AG09309 (cell line): ENCODE measurements at regions not wholly inside any gene's neighbourhood (a gene's known extent, or its start where the extent isn't known, plus 50 kb on each side); places are given as distances from the start of the nearest gene placed in this dataset.

Experiments
- DNase-seq: peaks from one replicate; pipeline ENCODE4 v3.0.0-alpha.2; 2010; ENCODE audit warnings: low read depth
- H3K4me3 ChIP-seq: 2 replicates; pipeline ENCODE4 v1.5.1; 2011; ENCODE audit warnings: mild to moderate bottlenecking, low read depth, low read length, moderate library complexity; ENCODE audit not compliant: control insufficient read depth
- TF ChIP-seq, protein P1 (sequence below): IDR thresholded peaks from 2 replicates; pipeline ENCODE4 v1.5.1; 2011; ENCODE audit warnings: mild to moderate bottlenecking, low read depth, low read length, inconsistent platforms; ENCODE audit not compliant: insufficient read depth, control insufficient read depth; ENCODE audit errors: missing control alignments

DNA sequence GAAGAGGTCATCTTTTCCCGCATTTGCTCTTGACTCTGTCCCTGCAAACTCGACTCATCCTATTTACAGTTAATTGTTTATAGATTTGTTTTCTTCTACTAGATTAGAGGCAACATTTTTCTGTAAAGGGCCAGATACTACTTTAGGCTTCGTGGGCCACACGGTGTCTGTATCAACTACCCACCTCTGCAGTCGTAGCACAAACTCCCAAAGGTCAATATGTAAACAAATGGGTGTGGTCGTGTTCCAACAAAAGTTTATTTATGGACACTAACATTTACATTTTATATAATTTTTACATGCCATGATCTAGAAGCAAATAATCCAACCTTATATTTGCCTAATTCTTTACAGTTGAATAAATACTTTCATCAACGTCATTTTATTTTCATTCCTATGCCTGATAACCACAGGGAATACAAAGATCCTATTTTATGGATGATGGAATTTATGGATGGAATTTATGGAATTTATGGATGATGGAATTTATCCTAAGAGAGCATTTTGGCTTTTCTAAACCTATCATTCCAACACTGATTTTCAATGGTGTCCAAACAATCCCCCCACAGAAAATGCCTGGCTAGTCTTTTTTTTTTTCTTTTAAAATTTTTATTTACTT lies 232.8 kb downstream of the MYLK4 start:
- DNase-seq: no peak
- H3K4me3 ChIP-seq: no peak overlapping the region
- TF ChIP-seq, protein P1, sequence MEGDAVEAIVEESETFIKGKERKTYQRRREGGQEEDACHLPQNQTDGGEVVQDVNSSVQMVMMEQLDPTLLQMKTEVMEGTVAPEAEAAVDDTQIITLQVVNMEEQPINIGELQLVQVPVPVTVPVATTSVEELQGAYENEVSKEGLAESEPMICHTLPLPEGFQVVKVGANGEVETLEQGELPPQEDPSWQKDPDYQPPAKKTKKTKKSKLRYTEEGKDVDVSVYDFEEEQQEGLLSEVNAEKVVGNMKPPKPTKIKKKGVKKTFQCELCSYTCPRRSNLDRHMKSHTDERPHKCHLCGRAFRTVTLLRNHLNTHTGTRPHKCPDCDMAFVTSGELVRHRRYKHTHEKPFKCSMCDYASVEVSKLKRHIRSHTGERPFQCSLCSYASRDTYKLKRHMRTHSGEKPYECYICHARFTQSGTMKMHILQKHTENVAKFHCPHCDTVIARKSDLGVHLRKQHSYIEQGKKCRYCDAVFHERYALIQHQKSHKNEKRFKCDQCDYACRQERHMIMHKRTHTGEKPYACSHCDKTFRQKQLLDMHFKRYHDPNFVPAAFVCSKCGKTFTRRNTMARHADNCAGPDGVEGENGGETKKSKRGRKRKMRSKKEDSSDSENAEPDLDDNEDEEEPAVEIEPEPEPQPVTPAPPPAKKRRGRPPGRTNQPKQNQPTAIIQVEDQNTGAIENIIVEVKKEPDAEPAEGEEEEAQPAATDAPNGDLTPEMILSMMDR: no peak

DNA sequence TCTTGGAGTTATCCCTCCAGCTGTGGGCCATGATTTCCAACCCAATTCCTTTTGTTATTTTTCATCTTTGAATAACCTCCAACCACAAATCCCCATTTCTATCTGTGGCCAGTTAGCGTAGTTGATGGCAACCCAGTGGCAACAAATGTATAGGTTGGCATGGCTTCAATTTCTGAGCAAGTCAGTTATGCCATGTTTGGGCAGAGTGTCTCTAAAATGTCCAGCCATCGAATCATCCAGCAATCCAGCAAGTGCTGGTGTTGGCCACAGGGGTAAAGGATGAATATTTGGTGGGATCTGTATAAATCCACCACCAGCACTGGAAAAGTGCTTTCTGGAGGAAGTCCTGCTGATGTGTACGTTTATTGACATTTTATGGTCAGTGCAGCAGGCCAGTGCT lies 233.3 kb downstream of the MYLK4 start:
- TF ChIP-seq, protein P1: no peak
- no peak overlapping the region for H3K4me3 ChIP-seq
- no peak for DNase-seq

- no peak overlapping the region for H3K4me3 ChIP-seq
- TF ChIP-seq, protein P1: no peak
Observed at GRCh38 chr6:2516059-2516458, 234.7 kb downstream of the MYLK4 start.

DNA sequence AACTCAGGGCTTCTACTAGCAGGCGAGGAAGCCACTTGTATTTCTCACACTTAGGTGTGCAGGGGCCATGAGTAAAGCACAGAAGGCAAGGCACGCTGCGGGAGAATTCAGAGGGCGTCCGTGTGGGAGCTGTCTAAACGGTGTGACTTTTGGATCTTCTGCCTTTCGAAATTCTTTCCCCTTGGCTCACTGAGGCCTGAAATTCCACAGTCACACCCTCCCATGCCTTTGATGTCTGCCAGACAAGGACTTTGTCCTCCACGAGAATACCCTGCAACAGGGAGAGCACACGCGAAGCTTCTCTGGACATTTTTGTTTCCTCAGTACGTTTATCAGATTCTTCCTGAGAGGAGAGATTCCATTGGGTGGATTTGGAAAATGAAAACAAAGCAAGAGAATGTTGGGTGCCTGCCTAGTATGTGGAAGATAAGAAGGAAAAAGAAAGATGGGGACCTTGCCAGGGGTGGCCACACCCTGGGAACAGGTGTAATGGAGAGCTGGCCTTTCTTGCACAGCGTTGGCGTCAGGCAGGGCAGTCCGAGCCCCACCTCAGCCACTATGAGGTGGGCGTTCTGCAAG lies 235.7 kb downstream of the MYLK4 start:
- DNase-seq: no peak
- TF ChIP-seq, protein P1: no peak
- H3K4me3 ChIP-seq: no peak overlapping the region

More at GRCh38 chr6:2516059-2516458, 234.7 kb downstream of the MYLK4 start:
- no peak for DNase-seq

DNA sequence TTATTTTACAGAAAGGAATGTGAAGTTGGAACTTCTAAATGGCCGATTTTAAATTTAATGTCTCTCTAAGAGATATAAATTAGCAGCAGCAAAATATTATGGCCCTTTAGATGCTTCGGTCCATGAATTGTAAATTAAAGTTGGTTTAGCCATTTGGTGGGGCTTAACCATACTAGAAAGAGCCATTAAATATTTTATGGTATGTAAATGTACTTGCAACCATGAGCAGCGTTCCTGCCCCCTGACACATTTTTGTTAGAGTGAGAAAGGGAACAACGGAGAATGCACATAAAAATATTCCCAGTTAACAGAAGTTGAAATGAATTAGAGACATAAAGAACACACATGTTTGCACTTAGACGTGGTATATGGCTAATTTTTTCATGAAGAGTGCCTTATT lies 237.9 kb downstream of the MYLK4 start:
- no peak overlapping the region for H3K4me3 ChIP-seq
- no peak for DNase-seq
- TF ChIP-seq, protein P1: no peak

DNA sequence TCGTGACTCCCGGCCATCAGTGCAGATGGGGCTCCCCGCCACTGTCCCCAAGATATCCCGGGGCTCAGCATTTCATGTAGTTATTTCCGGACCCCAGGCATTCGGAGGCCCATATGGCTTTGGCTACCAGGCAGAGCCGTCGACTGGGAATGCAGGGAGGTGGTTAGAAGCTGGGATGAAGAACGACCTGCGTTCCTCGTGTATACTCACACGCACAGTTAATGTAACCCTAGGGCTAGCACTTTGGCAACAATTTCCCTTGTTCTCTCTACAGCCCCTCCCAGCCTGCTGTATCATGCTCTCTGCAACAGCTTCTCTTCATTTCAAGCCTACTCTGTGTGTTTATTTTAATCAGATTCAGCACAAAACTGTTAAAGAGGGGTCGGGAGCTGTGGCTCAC lies 240.4 kb downstream of the MYLK4 start:
- no peak for DNase-seq
- H3K4me3 ChIP-seq: no peak overlapping the region
- TF ChIP-seq, protein P1: no peak
